K562 (cell line): ENCODE measurements at regions not wholly inside any gene's neighbourhood (a gene's known extent, or its start where the extent isn't known, plus 50 kb on each side); places are given as distances from the start of the nearest gene placed in this dataset.

Experiments
- CBFA2T2 ChIP-seq: fragments of 450-650 bp; conservative IDR thresholded peaks from 2 replicates; pipeline ENCODE4 v1.6.1; 2017; ENCODE audit warnings: mild to moderate bottlenecking
- HIVEP1 ChIP-seq: fragments of 250-450 bp; sonication (Bioruptor Pico); IDR thresholded peaks from 2 replicates; pipeline ENCODE4 v1.4.0; 2020; ENCODE audit warnings: mild to moderate bottlenecking
- HNRNPH1 ChIP-seq: fragments of 200-400 bp; formaldehyde crosslinking; optimal IDR thresholded peaks from 2 replicates; pipeline ENCODE3; 2017; ENCODE audit warnings: low read depth, mild to moderate bottlenecking, low read length, moderate library complexity
- NCOA1 ChIP-seq: fragments of 450-650 bp; IDR thresholded peaks from 2 replicates; pipeline ENCODE4 v1.6.1; 2016; ENCODE audit warnings: low read depth
- POLR2AphosphoS5 ChIP-seq: IDR thresholded peaks from 2 replicates; pipeline ENCODE4 v1.6.1; 2011; ENCODE audit warnings: mild to moderate bottlenecking, low read depth, low read length, moderate library complexity; ENCODE audit not compliant: control insufficient read depth, insufficient read depth
- RFX5 ChIP-seq: IDR thresholded peaks from 2 replicates; pipeline ENCODE4 v1.6.1; 2011; ENCODE audit warnings: low read depth, mild to moderate bottlenecking, improper control_type of control experiment, low read length
- SNRNP70 ChIP-seq: fragments of 200-400 bp; formaldehyde crosslinking; optimal IDR thresholded peaks from 2 replicates; pipeline ENCODE3; 2017; ENCODE audit warnings: low read depth, low read length
- SRSF1 ChIP-seq: fragments of 200-400 bp; formaldehyde crosslinking; IDR thresholded peaks from 2 replicates; pipeline ENCODE4 v1.6.1; 2017; ENCODE audit warnings: mild to moderate bottlenecking, low read depth, low read length, moderate library complexity
- ZNF224 ChIP-seq: sonication (generic); formaldehyde crosslinking; IDR thresholded peaks from 2 replicates; pipeline ENCODE4 v1.8.0; 2022; ENCODE audit warnings: mild to moderate bottlenecking, missing genetic modification reagents
- TF ChIP-seq, protein P1 (sequence below): fragments of 250-450 bp; sonication (Bioruptor Pico); IDR thresholded peaks from 2 replicates; pipeline ENCODE4 v1.8.0; 2022; ENCODE audit warnings: inconsistent platforms, mild to moderate bottlenecking, moderate library complexity, borderline replicate concordance
- TF ChIP-seq, protein P2 (sequence below): IDR thresholded peaks from 2 replicates; pipeline ENCODE4 v1.6.1; 2011; ENCODE audit warnings: borderline replicate concordance, low read depth, mild to moderate bottlenecking, moderate library complexity, low read length; ENCODE audit not compliant: insufficient read depth, poor library complexity, severe bottlenecking
- TF ChIP-seq, protein P3 (sequence below): fragments of 450-650 bp; IDR thresholded peaks from 2 replicates; pipeline ENCODE4 v1.6.1; 2017; ENCODE audit warnings: mild to moderate bottlenecking, moderate library complexity

DNA sequence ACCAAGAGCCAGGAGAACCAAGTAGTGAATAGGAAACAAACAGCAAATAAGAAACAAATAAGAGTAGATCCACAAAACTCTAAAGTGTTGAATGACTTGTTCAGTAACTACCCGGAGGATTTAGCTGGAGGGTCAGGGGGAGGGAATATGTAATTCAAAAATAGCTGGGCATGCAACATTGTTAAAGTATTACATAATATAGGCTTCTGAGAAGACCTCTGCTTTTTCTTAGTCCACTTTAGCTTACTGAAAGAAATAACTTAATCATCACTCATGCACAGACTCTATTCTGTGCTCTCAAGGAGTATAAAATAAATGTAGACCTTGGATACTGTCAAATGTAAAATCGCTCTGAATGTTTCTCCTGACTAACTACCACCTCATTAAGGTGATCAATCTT lies 183.2 kb upstream of the POU5F2 start:
- TF ChIP-seq, protein P1, sequence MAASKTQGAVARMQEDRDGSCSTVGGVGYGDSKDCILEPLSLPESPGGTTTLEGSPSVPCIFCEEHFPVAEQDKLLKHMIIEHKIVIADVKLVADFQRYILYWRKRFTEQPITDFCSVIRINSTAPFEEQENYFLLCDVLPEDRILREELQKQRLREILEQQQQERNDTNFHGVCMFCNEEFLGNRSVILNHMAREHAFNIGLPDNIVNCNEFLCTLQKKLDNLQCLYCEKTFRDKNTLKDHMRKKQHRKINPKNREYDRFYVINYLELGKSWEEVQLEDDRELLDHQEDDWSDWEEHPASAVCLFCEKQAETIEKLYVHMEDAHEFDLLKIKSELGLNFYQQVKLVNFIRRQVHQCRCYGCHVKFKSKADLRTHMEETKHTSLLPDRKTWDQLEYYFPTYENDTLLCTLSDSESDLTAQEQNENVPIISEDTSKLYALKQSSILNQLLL: no peak
- TF ChIP-seq CBFA2T2 (no peak), SNRNP70 (no peak), RFX5 (no peak), HNRNPH1 (no peak), SRSF1 (no peak), HIVEP1 (CRISPR knock-in tag) (no peak), POLR2AphosphoS5 (no peak), NCOA1 (no peak), ZNF224 (CRISPR knock-in tag) (no peak)
- TF ChIP-seq, protein P2, sequence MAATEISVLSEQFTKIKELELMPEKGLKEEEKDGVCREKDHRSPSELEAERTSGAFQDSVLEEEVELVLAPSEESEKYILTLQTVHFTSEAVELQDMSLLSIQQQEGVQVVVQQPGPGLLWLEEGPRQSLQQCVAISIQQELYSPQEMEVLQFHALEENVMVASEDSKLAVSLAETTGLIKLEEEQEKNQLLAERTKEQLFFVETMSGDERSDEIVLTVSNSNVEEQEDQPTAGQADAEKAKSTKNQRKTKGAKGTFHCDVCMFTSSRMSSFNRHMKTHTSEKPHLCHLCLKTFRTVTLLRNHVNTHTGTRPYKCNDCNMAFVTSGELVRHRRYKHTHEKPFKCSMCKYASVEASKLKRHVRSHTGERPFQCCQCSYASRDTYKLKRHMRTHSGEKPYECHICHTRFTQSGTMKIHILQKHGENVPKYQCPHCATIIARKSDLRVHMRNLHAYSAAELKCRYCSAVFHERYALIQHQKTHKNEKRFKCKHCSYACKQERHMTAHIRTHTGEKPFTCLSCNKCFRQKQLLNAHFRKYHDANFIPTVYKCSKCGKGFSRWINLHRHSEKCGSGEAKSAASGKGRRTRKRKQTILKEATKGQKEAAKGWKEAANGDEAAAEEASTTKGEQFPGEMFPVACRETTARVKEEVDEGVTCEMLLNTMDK: no peak
- TF ChIP-seq, protein P3, sequence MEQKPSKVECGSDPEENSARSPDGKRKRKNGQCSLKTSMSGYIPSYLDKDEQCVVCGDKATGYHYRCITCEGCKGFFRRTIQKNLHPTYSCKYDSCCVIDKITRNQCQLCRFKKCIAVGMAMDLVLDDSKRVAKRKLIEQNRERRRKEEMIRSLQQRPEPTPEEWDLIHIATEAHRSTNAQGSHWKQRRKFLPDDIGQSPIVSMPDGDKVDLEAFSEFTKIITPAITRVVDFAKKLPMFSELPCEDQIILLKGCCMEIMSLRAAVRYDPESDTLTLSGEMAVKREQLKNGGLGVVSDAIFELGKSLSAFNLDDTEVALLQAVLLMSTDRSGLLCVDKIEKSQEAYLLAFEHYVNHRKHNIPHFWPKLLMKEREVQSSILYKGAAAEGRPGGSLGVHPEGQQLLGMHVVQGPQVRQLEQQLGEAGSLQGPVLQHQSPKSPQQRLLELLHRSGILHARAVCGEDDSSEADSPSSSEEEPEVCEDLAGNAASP: no peak
